Right lobe of liver (tissue), 6 donors: ENCODE measurements at regions not wholly inside any gene's neighbourhood (a gene's known extent, or its start where the extent isn't known, plus 50 kb on each side); places are given as distances from the start of the nearest gene placed in this dataset.

Source experiments
- ATAC-seq, 4 donors: fragments of 200-7000 bp; cut with Tn5 transposase; one replicate each; pipeline ENCODE4 v1.9.1; 2020; ENCODE audit warnings: mild to moderate bottlenecking in 4 of 4, moderate library complexity in 4 of 4
- DNase-seq, 3 donors: peaks; one replicate each; pipeline ENCODE4 v3.0.0-alpha.2; 2020
- H3K27ac ChIP-seq, 3 donors: fragments of 200-600 bp; one replicate each; pipeline ENCODE4 v1.8.0; 2022
- H3K27me3 ChIP-seq, 2 donors: fragments of 200-600 bp; one replicate each; pipeline ENCODE4 v1.8.0; 2022
- H3K36me3 ChIP-seq, 4 donors: fragments of 200-600 bp; sonication (generic) in 1 of 4; one replicate each; pipeline versions ENCODE4 v1.5.1 to v1.8.0; 2017 to 2022; ENCODE audit warnings: control low read depth in 1 of 4
- H3K4me1 ChIP-seq, 4 donors: fragments of 200-600 bp; sonication (generic) in 1 of 4; one replicate each; pipeline versions ENCODE4 v1.5.1 to v1.8.0; 2017 to 2022; ENCODE audit warnings: control low read depth in 1 of 4
- H3K4me3 ChIP-seq, 3 donors: fragments of 200-600 bp; one replicate each; pipeline ENCODE4 v1.8.0; 2022
- H3K9me3 ChIP-seq, 4 donors: fragments of 200-600 bp; sonication (generic) in 1 of 4; one replicate each; pipeline versions ENCODE4 v1.5.1 to v1.8.0; 2017 to 2022; ENCODE audit warnings: control low read depth in 1 of 4
- CTCF ChIP-seq, 4 donors: fragments of 200-600 bp in 3 of 4; fragments of 450-650 bp in 1 of 4; IDR thresholded peaks; one replicate each; pipeline versions ENCODE4 v1.5.1 to v1.8.0; 2016 to 2022; ENCODE audit warnings: antibody characterized with exemption in 4 of 4, mild to moderate bottlenecking in 2 of 4
- POLR2A ChIP-seq: fragments of 450-650 bp; IDR thresholded peaks from one replicate; pipeline ENCODE4 v1.6.1; 2017; ENCODE audit warnings: antibody characterized with exemption, mild to moderate bottlenecking
- WGBS: methylation state at CpG from one replicate; pipeline ENCODE4 v1.1.6; 2018; ENCODE audit warnings: low coverage, low lambda C conversion rate; ENCODE audit not compliant: insufficient coverage; ENCODE audit errors: missing lambda C conversion rate; 5-methylcytosine and 5-hydroxymethylcytosine counted together
- intact Hi-C, 2 donors: fragments of 100-400 bp; cut with DNase I; formaldehyde crosslinking; loops; one replicate each; pipeline versions ENCODE4 v1.11.2 to v1.14.1; 2022
- donor health status: DM: no; HTN: yes; CAD: no.
- donor health status: DM: no; HTN: no; CAD: no.
- donor health status: DM: no; HTN: no; CAD: no.
- donor health status: DM: no; HTN: yes; CAD: no.
- donor health status: DM: no; HTN: yes; CAD: no.

- Histone ChIP-seq H3K4me3 (no peak overlapping the region), H3K27ac (no peak overlapping the region), H3K9me3 (no peaks in the 10 kb centered on the region), H3K27me3 (no peaks in the 10 kb centered on the region), H3K4me1 (peaks cover 0 to 22% (median 9%) of the 10 kb centered on the region in 4 donors), H3K36me3 (no peaks in the 10 kb centered on the region)
- ATAC-seq (no peak), DNase-seq (no peak)
- TF ChIP-seq POLR2A, result no peak
- no peak for TF ChIP-seq CTCF (IDR thresholded peaks at IDR 0.05)
- WGBS, result 75% methylated on average over 2 of the region's 2 CpGs
- intact Hi-C loops, result loop anchor here in 1 of 2 donors (10.0 kb wide), 1 partner anchor 160 kb away; the partner anchor contains the start of gene IVNS1ABP
Observed at GRCh38 chr1:185474440-185475149, 157.6 kb upstream of the IVNS1ABP start.

DNA sequence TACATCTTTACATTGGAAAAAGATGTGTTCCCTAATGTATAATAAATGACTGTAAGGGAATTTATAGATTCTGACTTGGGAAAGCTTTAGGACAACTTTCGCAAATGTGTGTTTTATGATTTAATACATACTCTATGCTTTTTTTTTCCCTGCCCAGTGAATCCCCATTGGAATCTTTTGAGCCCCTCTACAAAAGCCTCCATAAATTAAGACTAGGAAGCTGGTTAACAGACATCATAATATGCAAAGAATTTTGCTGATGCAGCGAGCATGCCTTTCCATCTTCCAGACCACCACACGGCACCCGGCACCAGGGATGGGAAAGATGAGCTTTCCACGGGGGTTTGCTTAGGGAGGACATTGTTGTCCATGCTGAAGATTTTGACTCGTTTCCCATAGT, 156.1 kb upstream of the IVNS1ABP start:
- no peaks in the 10 kb centered on the region for H3K36me3 ChIP-seq
- H3K27me3 ChIP-seq, result no peaks in the 10 kb centered on the region
- H3K27ac ChIP-seq, result no peak overlapping the region
- H3K4me3 ChIP-seq, result no peak overlapping the region
- no peaks in the 10 kb centered on the region for H3K9me3 ChIP-seq
- TF ChIP-seq CTCF (IDR thresholded peaks at IDR 0.05) (no peak), POLR2A (no peak)
- DNase-seq, result no peak
- intact Hi-C loops, result loop anchor here in 1 of 2 donors (10.0 kb wide), 1 partner anchor 158 kb away; the partner anchor contains the start of gene IVNS1ABP
- WGBS, result 90% methylated on average over 6 of the region's 6 CpGs
- ATAC-seq, result no peak
- H3K4me1 ChIP-seq, result peaks cover 0 to 10% (median 5%) of the 10 kb centered on the region in 4 donors

- Histone ChIP-seq H3K9me3 (no peaks in the 10 kb centered on the region), H3K27me3 (no peaks in the 10 kb centered on the region), H3K4me1 (no peaks in the 10 kb centered on the region), H3K4me3 (no peak overlapping the region), H3K27ac (no peak overlapping the region), H3K36me3 (no peaks in the 10 kb centered on the region)
- intact Hi-C loops, result no loop called here
- no peak for DNase-seq
- ATAC-seq, result no peak
- 83% methylated on average over 1 of the region's 1 CpG for WGBS
- TF ChIP-seq CTCF (IDR thresholded peaks at IDR 0.05) (no peak), POLR2A (no peak)
Observed at GRCh38 chr1:185468626-185469025, 151.6 kb upstream of the IVNS1ABP start.

GRCh38 chr1:185467122-185467521, 150.1 kb upstream of the IVNS1ABP start:
- no peaks in the 10 kb centered on the region for H3K9me3 ChIP-seq
- DNase-seq, result no peak

More at GRCh38 chr1:185467122-185467521, 150.1 kb upstream of the IVNS1ABP start:
- 93% methylated on average over 3 of the region's 7 CpGs for WGBS
- Histone ChIP-seq H3K4me1 (no peaks in the 10 kb centered on the region), H3K4me3 (no peak overlapping the region), H3K27ac (no peak overlapping the region), H3K27me3 (no peaks in the 10 kb centered on the region), H3K36me3 (no peaks in the 10 kb centered on the region)
- no peak for ATAC-seq
- TF ChIP-seq CTCF (IDR thresholded peaks at IDR 0.05), result no peak
- no peak for TF ChIP-seq POLR2A
- intact Hi-C loops, result no loop called here
